HuH-7.5 (cell line): ENCODE measurements at regions not wholly inside any gene's neighbourhood (a gene's known extent, or its start where the extent isn't known, plus 50 kb on each side); places are given as distances from the start of the nearest gene placed in this dataset.
"Not testable (repeated sequence)": the region's sequence is repeated elsewhere in the genome, so short reads cannot be mapped to it uniquely, and the experiment has no call there.

Experiments used
- DNase-seq: peaks from one replicate; pipeline ENCODE4 v3.0.0; 2011; ENCODE audit warnings: low spot score

GRCh38 chr1:761791-762190 lies 75.3 kb upstream of the OR4F16 start:
- DNase-seq: not testable (repeated sequence)

GRCh38 chr1:771449-771848 lies 85.0 kb upstream of the OR4F16 start:
- DNase-seq: not testable (repeated sequence)

DNA sequence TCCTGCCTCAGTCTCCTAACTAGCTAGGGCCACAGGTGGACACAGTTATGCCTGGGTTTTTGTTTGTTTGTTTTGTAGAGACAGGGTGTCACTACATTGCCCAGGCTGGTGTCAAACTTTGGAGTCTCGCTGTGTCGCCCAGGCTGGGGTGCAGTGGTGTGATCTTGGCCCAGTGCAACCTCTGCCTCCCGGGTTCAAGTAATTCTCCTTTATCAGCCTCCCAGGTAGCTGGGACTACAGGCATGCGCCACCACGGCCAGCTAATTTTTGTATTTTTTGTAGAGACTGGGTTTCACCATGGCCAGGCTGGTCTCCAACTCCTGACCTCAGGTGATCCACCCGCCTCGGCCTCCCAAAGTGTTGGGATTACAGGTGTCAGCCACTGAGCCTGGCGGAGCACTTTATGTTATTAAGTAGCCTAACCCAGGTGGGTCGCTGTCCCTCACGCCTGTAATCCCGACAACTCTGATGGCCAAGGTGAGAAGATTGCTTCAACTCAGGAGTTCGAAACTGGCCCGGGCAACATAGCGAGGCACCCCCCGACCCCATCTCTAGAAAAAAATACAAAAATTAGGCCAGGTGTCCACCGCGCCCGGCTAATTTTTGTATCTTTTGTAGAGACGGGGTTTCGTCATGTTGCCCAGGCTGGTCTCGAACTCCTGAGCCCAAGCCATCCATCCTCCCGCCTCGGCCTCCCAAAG lies 91.2 kb upstream of the OR4F16 start:
- DNase-seq: not testable (repeated sequence)

- DNase-seq: peak; percentile 83
Observed at GRCh38 chr1:778451-779278, 92.2 kb upstream of the OR4F16 start.

DNA sequence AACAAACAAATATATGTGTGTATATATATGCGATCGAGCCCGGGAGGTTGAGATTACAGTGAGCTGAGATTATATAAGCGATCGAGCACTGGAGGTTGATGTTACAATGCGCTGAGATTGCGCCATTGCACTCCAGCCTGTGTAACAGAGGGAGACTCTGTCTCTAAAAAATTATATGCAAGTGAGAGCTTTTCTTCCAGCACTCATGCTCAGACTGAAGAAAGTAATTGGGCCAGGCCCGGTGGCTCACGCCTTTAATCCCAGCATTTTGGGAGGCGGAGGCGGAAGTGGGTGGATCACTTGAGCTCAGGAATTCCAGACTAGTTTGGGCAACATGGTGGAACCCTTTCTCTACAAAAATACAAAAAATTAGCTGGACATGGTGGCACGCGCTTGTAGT lies 93.2 kb upstream of the OR4F16 start:
- not testable (repeated sequence) for DNase-seq

DNA sequence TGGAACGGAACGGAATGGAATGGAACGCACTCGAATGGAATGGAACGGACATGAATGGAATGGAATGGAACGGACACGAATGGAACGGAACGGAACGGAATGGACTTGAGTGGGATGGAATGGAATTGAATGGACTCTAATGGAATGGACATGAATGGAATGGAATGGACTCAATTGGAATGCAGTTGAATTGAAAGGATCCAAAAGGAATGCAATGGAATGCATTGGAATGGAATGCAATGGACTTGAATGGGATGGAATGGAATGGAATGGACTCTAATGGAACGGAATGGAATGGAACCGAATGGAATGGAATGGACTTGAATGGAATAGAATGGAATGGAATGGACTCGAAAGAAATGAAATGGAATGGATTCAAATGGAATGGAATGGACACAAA lies 102.4 kb upstream of the OR4F16 start:
- no peak for DNase-seq

GRCh38 chr1:789606-790005 lies 103.2 kb upstream of the OR4F16 start:
- not testable (repeated sequence) for DNase-seq

GRCh38 chr1:790388-790930 lies 104.0 kb upstream of the OR4F16 start:
- not testable (repeated sequence) for DNase-seq

DNA sequence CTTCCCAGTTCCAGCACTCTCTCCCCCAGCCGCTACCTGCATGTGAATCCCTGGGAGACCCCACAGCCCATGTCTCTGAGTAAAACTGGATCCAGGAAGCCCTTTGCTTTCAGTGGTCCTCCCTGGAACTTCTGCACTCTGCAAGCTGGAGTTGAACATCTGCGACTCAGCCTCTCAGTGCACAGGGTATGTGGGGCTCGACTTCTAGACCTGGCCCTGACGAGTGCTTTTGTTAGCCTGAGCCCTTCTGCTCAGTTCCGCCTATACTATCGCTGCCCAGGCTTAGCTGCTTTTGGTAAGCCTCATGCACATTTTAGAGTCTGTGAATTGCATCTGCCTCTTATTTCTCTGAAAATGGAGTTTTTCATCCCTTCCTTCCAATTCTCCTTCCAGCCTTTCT lies 107.9 kb upstream of the OR4F16 start:
- DNase-seq: not testable (repeated sequence)

GRCh38 chr1:794918-795584 lies 108.6 kb upstream of the OR4F16 start:
- DNase-seq: not testable (repeated sequence)

GRCh38 chr1:797649-798048 lies 111.2 kb upstream of the OR4F16 start:
- DNase-seq: not testable (repeated sequence)

- not testable (repeated sequence) for DNase-seq
Observed at GRCh38 chr1:800397-800796, 113.9 kb upstream of the OR4F16 start.

GRCh38 chr1:804378-805115 lies 118.1 kb upstream of the OR4F16 start:
- not testable (repeated sequence) for DNase-seq

DNA sequence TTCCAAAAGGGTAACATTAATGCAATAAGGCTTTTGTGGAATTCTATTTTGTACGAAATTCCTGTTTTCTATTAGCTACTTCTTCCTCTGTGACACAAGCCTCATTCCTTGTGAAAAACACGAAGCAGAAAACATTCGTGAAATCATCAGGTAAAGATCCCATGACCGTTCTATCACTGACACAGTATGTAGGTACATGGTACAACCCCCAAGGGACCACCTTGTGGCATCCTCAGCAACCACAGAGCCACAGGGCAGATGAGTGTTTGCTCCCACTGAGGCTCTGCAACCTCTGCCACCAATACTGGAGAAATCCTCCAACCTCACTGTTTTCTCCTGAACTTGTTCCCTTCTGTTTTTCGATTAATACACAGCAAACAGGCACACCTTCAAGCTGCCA lies 118.4 kb upstream of the SAMD11 start:
- not testable (repeated sequence) for DNase-seq

DNA sequence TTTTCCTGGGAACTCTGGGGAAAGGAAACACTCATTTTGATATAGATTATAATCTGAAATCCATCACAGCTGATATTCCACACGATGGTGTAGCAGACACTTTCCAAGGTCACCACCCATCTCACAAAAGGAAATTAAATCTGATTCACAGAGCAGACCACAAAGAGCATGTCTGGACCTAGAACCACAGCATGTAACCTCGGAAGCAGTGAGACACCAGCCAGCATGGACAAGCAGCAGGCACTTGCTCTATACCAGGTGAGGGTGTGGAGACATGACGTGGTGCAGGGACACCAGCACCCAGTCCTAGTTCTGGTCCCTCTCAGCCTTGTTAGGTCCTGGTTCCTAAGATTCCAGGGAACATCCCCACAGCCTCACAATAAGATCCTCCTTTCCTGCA lies 116.7 kb upstream of the SAMD11 start:
- not testable (repeated sequence) for DNase-seq

DNA sequence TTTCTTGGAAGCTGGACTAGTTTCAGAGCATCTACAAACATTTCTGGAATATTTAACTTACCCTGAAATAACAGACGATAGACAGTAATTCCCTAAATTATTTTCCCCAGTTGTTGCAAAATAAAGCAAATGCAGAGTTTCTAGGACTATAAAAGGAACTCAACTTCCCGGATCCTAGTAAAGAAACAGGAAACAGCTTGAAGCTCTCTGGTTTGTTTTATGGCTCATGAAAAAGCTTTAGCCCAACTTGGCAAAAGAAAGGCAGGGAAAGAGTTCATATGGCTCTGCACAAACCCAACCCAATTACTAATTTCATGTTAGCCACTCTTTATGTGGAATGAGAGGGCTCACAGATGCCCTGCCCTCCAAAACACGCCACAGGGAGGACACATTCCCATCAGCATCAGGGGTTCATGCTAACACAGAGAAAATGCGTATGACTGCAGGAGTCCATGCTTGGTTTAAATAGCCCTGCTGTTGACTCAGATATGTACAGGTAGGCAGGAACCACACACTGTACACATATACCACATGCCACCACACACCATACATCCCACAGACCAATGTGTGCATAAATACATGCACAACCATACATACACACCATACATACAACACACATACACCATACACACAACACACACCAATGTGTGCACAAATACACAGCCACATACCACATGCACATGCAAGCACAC lies 115.9 kb upstream of the SAMD11 start:
- DNase-seq: not testable (repeated sequence)

DNA sequence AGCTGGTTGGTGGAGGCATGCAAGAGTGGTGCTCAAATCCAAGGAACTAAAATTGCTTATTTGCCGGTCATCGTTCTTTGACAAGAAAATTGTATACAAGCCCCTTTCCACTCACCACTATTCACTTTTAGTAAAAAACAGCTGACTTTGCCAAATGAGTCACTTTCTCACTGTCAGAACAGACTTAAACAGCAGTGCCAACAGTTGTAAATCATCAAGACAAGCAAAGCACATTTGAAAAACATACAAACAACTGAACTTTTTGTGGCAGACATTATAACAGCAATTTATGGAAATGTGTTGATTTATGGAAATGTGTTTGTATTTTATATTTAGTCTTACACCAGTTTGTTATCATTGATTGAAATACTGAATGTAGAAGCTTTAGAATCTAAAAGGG lies 112.8 kb upstream of the SAMD11 start:
- not testable (repeated sequence) for DNase-seq

- not testable (repeated sequence) for DNase-seq
Observed at GRCh38 chr1:812535-813127, 111.1 kb upstream of the SAMD11 start.

DNA sequence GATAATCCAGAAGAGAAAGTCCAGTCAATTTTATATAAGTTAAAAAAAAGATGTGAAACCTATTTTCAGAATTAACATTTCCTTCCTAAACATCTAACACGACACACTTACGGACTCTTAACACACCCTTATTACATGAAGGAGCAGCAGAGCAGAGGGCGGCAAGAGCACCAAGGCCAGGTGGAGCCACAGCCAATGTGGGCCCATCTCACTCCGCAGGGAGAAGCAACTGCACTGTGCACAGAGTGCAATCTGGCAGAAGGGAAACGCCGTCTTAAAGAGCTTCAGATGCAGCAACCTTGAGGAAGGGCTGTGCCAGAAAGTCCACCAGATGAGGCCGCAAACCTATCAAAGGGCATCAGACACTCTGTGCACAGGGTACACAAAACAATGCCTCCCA lies 109.2 kb upstream of the SAMD11 start:
- DNase-seq: not testable (repeated sequence)

GRCh38 chr1:815147-815922 lies 108.4 kb upstream of the SAMD11 start:
- not testable (repeated sequence) for DNase-seq
